IMR-90 (cell line): ENCODE measurements at regions not wholly inside any gene's neighbourhood (a gene's known extent, or its start where the extent isn't known, plus 50 kb on each side); places are given as distances from the start of the nearest gene placed in this dataset.

Source experiments
- ATAC-seq: fragments of 200-7000 bp; cut with Tn5 transposase; 2 replicates; pipeline ENCODE4 v1.9.1; 2020; ENCODE audit warnings: low read depth, mild to moderate bottlenecking, moderate library complexity
- BruUV-seq: library from RNA; stranded (reverse); fragments of 400-500 nt; replicated peaks from 2 replicates; lab custom pipeline; 2021; lab: Mats Ljungman, UMichigan
- CTCF ChIA-PET: fragments of 300-600 bp; formaldehyde crosslinking; extraction: SDS; loops from one replicate; lab custom pipeline; 2021; ENCODE audit warnings: antibody characterized with exemption; lab: Yijun Ruan, JAX
- POLR2A ChIA-PET: fragments of 300-600 bp; sonication (Branson Sonifier 250); formaldehyde crosslinking; loops from one replicate; lab custom pipeline; 2022; ENCODE audit warnings: antibody characterized with exemption; ENCODE audit not compliant: unreplicated experiment; lab: Charles Lee
- DNase-seq: peaks from one replicate; pipeline ENCODE4 v3.0.0; 2013
- H2AFZ ChIP-seq: replicated peaks from 2 replicates; pipeline ENCODE3; 2013; ENCODE audit warnings: low read length, mild to moderate bottlenecking; ENCODE audit not compliant: poor library complexity
- H2AK5ac ChIP-seq: 2 replicates; pipeline ENCODE4 v1.6.1; 2013; ENCODE audit warnings: low read depth, low read length, inconsistent platforms
- H2AK9ac ChIP-seq: replicated peaks from 2 replicates; pipeline ENCODE3; 2013; ENCODE audit warnings: mild to moderate bottlenecking, low read depth, low read length, moderate library complexity; ENCODE audit not compliant: poor library complexity
- H2BK120ac ChIP-seq: 2 replicates; pipeline ENCODE4 v1.6.1; 2013; ENCODE audit warnings: low read depth, low read length, inconsistent platforms
- H2BK15ac ChIP-seq: 3 replicates; pipeline ENCODE4 v1.6.1; 2013; ENCODE audit warnings: low read depth, low read length, inconsistent platforms
- H2BK20ac ChIP-seq: 2 replicates; pipeline ENCODE4 v1.6.1; 2013; ENCODE audit warnings: low read depth, mild to moderate bottlenecking, inconsistent platforms, low read length, moderate library complexity
- H2BK5ac ChIP-seq: 2 replicates; pipeline ENCODE4 v1.6.1; 2013; ENCODE audit warnings: mild to moderate bottlenecking, low read depth, low read length, inconsistent platforms; ENCODE audit not compliant: poor library complexity, severe bottlenecking
- H3K14ac ChIP-seq: replicated peaks from 2 replicates; pipeline ENCODE4 v1.6.1; 2013; ENCODE audit warnings: low read depth, low read length, inconsistent platforms
- H3K18ac ChIP-seq: 2 replicates; pipeline ENCODE4 v1.6.1; 2013; ENCODE audit warnings: low read depth, low read length, control low read depth
- H3K23ac ChIP-seq: 2 replicates; pipeline ENCODE4 v1.6.1; 2013; ENCODE audit warnings: low read depth, low read length, inconsistent platforms
- H3K27ac ChIP-seq: 2 replicates; pipeline ENCODE4 v1.5.1; 2013; ENCODE audit warnings: mild to moderate bottlenecking, control low read depth, low read length; ENCODE audit not compliant: insufficient read depth
- H3K27me3 ChIP-seq: 2 replicates; pipeline ENCODE4 v1.6.1; 2013; ENCODE audit warnings: low read length; ENCODE audit not compliant: control insufficient read depth, insufficient read depth
- H3K36me3 ChIP-seq: 2 replicates; pipeline ENCODE4 v1.6.1; 2013; ENCODE audit warnings: low read length, mixed read lengths; ENCODE audit not compliant: control insufficient read depth, insufficient read depth
- H3K4ac ChIP-seq: 2 replicates; pipeline ENCODE4 v1.6.1; 2013; ENCODE audit warnings: low read depth, low read length, inconsistent platforms
- H3K4me1 ChIP-seq: 2 replicates; pipeline ENCODE4 v1.6.1; 2013; ENCODE audit warnings: low read length, mixed read lengths; ENCODE audit not compliant: control insufficient read depth, insufficient read depth
- H3K4me2 ChIP-seq: 2 replicates; pipeline ENCODE4 v1.6.1; 2013; ENCODE audit warnings: low read depth, mild to moderate bottlenecking, control low read depth, low read length, moderate library complexity
- H3K4me3 ChIP-seq: 2 replicates; pipeline ENCODE4 v1.5.1; 2013; ENCODE audit warnings: low read depth, mild to moderate bottlenecking, control low read depth, low read length, moderate library complexity; ENCODE audit not compliant: insufficient read depth
- H3K56ac ChIP-seq: 2 replicates; pipeline ENCODE4 v1.6.1; 2013; ENCODE audit warnings: low read length, inconsistent platforms; ENCODE audit not compliant: insufficient read depth; ENCODE audit errors: extremely low read depth
- H3K79me1 ChIP-seq, 2 experiments: 2 replicates each; pipeline ENCODE4 v1.6.1; 2013; ENCODE audit warnings: low read length in 2 of 2, inconsistent platforms in 1 of 2, low read depth in 1 of 2
- H3K9ac ChIP-seq: 2 replicates; pipeline ENCODE4 v1.6.1; 2013; ENCODE audit warnings: low read depth, low read length, control low read depth
- H3K9me1 ChIP-seq: 2 replicates; pipeline ENCODE4 v1.6.1; 2013; ENCODE audit warnings: low read length, inconsistent platforms; ENCODE audit not compliant: insufficient read depth
- H3K9me3 ChIP-seq: 2 replicates; pipeline ENCODE4 v1.6.1; 2013; ENCODE audit warnings: low read length; ENCODE audit not compliant: control insufficient read depth, insufficient read depth
- H4K20me1 ChIP-seq: 2 replicates; pipeline ENCODE4 v1.6.1; 2013; ENCODE audit warnings: low read length, inconsistent platforms; ENCODE audit not compliant: insufficient read depth
- H4K5ac ChIP-seq: 2 replicates; pipeline ENCODE4 v1.6.1; 2013; ENCODE audit warnings: mild to moderate bottlenecking, low read depth, low read length, control low read depth
- H4K8ac ChIP-seq, 2 experiments: 2 replicates each; pipeline ENCODE4 v1.6.1; 2013; ENCODE audit warnings: low read depth in 2 of 2, low read length in 2 of 2, control low read depth in 1 of 2, inconsistent platforms in 1 of 2
- H4K91ac ChIP-seq: 2 replicates; pipeline ENCODE4 v1.6.1; 2013; ENCODE audit warnings: low read depth, low read length, inconsistent platforms; ENCODE audit not compliant: insufficient read depth
- CEBPB ChIP-seq: IDR thresholded peaks from 2 replicates; pipeline ENCODE4 v1.6.1; 2012; ENCODE audit warnings: low read depth, low read length, improper control_type of control experiment
- CHD1 ChIP-seq: IDR thresholded peaks from 2 replicates; pipeline ENCODE4 v1.6.1; 2012; ENCODE audit warnings: low read depth, low read length, improper control_type of control experiment
- CTCF ChIP-seq: conservative IDR thresholded peaks from 2 replicates; pipeline ENCODE4 v1.5.1; 2012; ENCODE audit warnings: mild to moderate bottlenecking, low read depth, low read length, improper control_type of control experiment
- MAFK ChIP-seq: IDR thresholded peaks from 2 replicates; pipeline ENCODE4 v1.6.1; 2012; ENCODE audit warnings: low read depth, low read length, improper control_type of control experiment
- NFE2L2 ChIP-seq: fragments of 150-350 bp; IDR thresholded peaks from 2 replicates; pipeline ENCODE4 v1.6.1; 2016; ENCODE audit warnings: low read depth, mild to moderate bottlenecking, low read length
- RFX5 ChIP-seq: IDR thresholded peaks from 2 replicates; pipeline ENCODE4 v1.8.0; 2012; ENCODE audit warnings: low read depth, mild to moderate bottlenecking, low read length, moderate library complexity
- WGBS, 2 experiments: methylation state at CpG; one replicate each; pipeline versions ENCODE4 v1.1.5 to v1.1.7; 2013; ENCODE audit warnings: missing lambda C conversion rate in 2 of 2; ENCODE audit not compliant: insufficient read length in 1 of 2; ENCODE audit errors: extremely low coverage in 2 of 2; 5-methylcytosine and 5-hydroxymethylcytosine counted together
- dilution Hi-C: fragments of 300-500 bp; cut with HindIII; formaldehyde crosslinking; loops from one replicate; pipeline ENCODE4 v1.14.3; 2018; ENCODE audit warnings: low sequenced_read_pairs; ENCODE audit not compliant: unreplicated experiment
- in situ Hi-C: fragments of 300-500 bp; cut with MboI; formaldehyde crosslinking; loops from 3 replicates; pipeline ENCODE4 v1.14.3; 2019; ENCODE audit warnings: low sequenced_read_pairs, inconsistent platforms, mixed read lengths
- intact Hi-C: fragments of 100-400 bp; cut with micrococcal nuclease; formaldehyde crosslinking; loops from 2 replicates; pipeline ENCODE4 v1.10.0; 2022
- TF ChIP-seq, protein P1 (sequence below): fragments of 150-350 bp; IDR thresholded peaks from 2 replicates; pipeline ENCODE4 v1.6.1; 2016; ENCODE audit warnings: low read depth, mild to moderate bottlenecking, low read length, moderate library complexity, borderline replicate concordance

- Histone ChIP-seq H3K14ac (no peak overlapping the region), H3K36me3 (no peaks in the 10 kb centered on the region), H2AFZ (no peak overlapping the region), H2AK9ac (no peak overlapping the region), H3K27me3 (no peaks in the 10 kb centered on the region), H3K9me3 (no peaks in the 10 kb centered on the region), H2AK5ac (no peak overlapping the region), H3K9me1 (no peaks in the 10 kb centered on the region), H4K20me1 (no peaks in the 10 kb centered on the region), H2BK20ac (no peak overlapping the region), H2BK15ac (no peak overlapping the region), H3K18ac (no peak overlapping the region), H3K9ac (no peak overlapping the region), H3K4ac (no peak overlapping the region), H4K91ac (no peak overlapping the region), H2BK5ac (no peak overlapping the region), H3K79me1 (no peaks in the 10 kb centered on the region), H3K4me2 (no peak overlapping the region), H2BK120ac (no peak overlapping the region), H4K5ac (no peak overlapping the region), H3K23ac (no peak overlapping the region), H3K27ac (no peak overlapping the region), H3K4me1 (no peaks in the 10 kb centered on the region), H3K4me3 (no peak overlapping the region), H4K8ac (no peak overlapping the region), H3K56ac (no peak overlapping the region)
- no TSS peak for BruUV-seq
- in situ Hi-C loops = no loop called here
- CTCF ChIA-PET = interaction anchor here (0.9 kb wide), 1 partner anchor 14 kb away, joined by 3 read pairs; no protein-coding TSS in a partner anchor
- TF ChIP-seq CTCF (no peak), CEBPB (no peak), MAFK (no peak), RFX5 (no peak), NFE2L2 (no peak), CHD1 (no peak)
- TF ChIP-seq, protein P1, sequence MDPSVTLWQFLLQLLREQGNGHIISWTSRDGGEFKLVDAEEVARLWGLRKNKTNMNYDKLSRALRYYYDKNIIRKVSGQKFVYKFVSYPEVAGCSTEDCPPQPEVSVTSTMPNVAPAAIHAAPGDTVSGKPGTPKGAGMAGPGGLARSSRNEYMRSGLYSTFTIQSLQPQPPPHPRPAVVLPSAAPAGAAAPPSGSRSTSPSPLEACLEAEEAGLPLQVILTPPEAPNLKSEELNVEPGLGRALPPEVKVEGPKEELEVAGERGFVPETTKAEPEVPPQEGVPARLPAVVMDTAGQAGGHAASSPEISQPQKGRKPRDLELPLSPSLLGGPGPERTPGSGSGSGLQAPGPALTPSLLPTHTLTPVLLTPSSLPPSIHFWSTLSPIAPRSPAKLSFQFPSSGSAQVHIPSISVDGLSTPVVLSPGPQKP = no peak
- no CpG with 5 or more reads among the region's 2 CpGs for WGBS, 2 experiments
- DNase-seq = no peak
- intact Hi-C loops = no loop called here
- POLR2A ChIA-PET = no interaction called here
- no peak for ATAC-seq
- dilution Hi-C loops = no loop called here
Observed at GRCh38 chr3:176839901-176840300, 357.4 kb downstream of the TBL1XR1 start.
